ENCODE measurements at regions not wholly inside any gene's neighbourhood (a gene's known extent, or its start where the extent isn't known, plus 50 kb on each side); places are given as distances from the start of the nearest gene placed in this dataset.

DNA sequence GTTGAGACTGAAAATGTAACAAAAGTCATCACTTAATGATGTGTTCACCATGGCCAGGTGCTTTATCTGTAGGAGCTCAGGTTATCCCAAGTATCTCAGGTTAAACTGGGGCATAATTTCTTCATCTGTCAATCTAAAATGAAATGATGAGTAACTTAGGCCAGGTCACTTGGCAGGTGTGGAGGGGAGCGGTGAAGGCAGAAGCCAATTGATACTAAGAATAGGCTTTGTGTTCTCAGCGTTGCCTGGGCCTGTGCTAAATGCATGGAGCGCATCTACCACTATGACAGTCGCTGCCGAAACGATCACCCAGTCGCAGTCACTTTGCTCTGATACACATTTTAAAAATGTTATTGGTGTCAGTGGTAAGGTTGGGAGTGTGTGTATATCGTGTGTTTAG, 91.6 kb downstream of the FGF9 start (continued):
- TF ChIP-seq CHD7 (IDR thresholded peaks at IDR 0.05; ENCODE audit: insufficient replicate concordance, low read length) = no peak
